H9 (cell line): ENCODE measurements at regions not wholly inside any gene's neighbourhood (a gene's known extent, or its start where the extent isn't known, plus 50 kb on each side); places are given as distances from the start of the nearest gene placed in this dataset.

Source experiments
- DNase-seq: peaks from one replicate; pipeline ENCODE4 v3.0.0-alpha.2; 2017
- H2AFZ ChIP-seq: one replicate; pipeline ENCODE4 v1.6.1; 2013; ENCODE audit warnings: mild to moderate bottlenecking, low read length, control low read depth, moderate library complexity
- H2AK5ac ChIP-seq: 2 replicates; pipeline ENCODE4 v1.6.1; 2013; ENCODE audit warnings: low read length, control low read depth, mixed read lengths; ENCODE audit not compliant: insufficient read length
- H2BK120ac ChIP-seq: one replicate; pipeline ENCODE4 v1.6.1; 2013; ENCODE audit warnings: low read depth, mild to moderate bottlenecking, low read length, control low read depth, inconsistent platforms; ENCODE audit not compliant: poor library complexity, severe bottlenecking
- H2BK12ac ChIP-seq: 2 replicates; pipeline ENCODE4 v1.6.1; 2013; ENCODE audit warnings: low read length, control low read depth, mixed read lengths, low read depth; ENCODE audit not compliant: insufficient read length
- H2BK15ac ChIP-seq: 2 replicates; pipeline ENCODE4 v1.6.1; 2013; ENCODE audit warnings: low read depth, low read length, control low read depth
- H2BK20ac ChIP-seq: one replicate; pipeline ENCODE4 v1.6.1; 2013; ENCODE audit warnings: low read depth, mild to moderate bottlenecking, low read length, control low read depth, inconsistent platforms; ENCODE audit not compliant: poor library complexity, severe bottlenecking
- H2BK5ac ChIP-seq: 2 replicates; pipeline ENCODE4 v1.6.1; 2013; ENCODE audit warnings: low read length, control low read depth, mixed read lengths; ENCODE audit not compliant: insufficient read length
- H3K14ac ChIP-seq: 2 replicates; pipeline ENCODE4 v1.6.1; 2013; ENCODE audit warnings: low read length, control low read depth; ENCODE audit not compliant: insufficient read depth
- H3K18ac ChIP-seq: 2 replicates; pipeline ENCODE4 v1.6.1; 2013; ENCODE audit warnings: low read depth, mild to moderate bottlenecking, mixed read lengths, low read length, control low read depth; ENCODE audit not compliant: insufficient read length
- H3K23ac ChIP-seq: 2 replicates; pipeline ENCODE4 v1.6.1; 2013; ENCODE audit warnings: low read length, control low read depth, mixed read lengths, low read depth; ENCODE audit not compliant: insufficient read length
- H3K23me2 ChIP-seq: 2 replicates; pipeline ENCODE4 v1.6.1; 2013; ENCODE audit warnings: low read depth, mild to moderate bottlenecking, mixed read lengths, low read length, control low read depth; ENCODE audit not compliant: insufficient read length, poor library complexity, severe bottlenecking
- H3K27ac ChIP-seq: 2 replicates; pipeline ENCODE4 v1.5.1; 2013; ENCODE audit warnings: low read length, control low read depth, mixed read lengths, low read depth; ENCODE audit not compliant: insufficient read length
- H3K27me3 ChIP-seq: 2 replicates; pipeline ENCODE4 v1.6.1; 2013; ENCODE audit warnings: low read length, control low read depth, inconsistent platforms; ENCODE audit not compliant: insufficient read depth
- H3K4ac ChIP-seq: 2 replicates; pipeline ENCODE4 v1.6.1; 2013; ENCODE audit warnings: low read depth, mild to moderate bottlenecking, control low read depth, inconsistent platforms, low read length, moderate library complexity
- H3K4me1 ChIP-seq: 2 replicates; pipeline ENCODE4 v1.6.1; 2013; ENCODE audit warnings: low read length, control low read depth, inconsistent platforms; ENCODE audit not compliant: insufficient read depth
- H3K4me2 ChIP-seq: 2 replicates; pipeline ENCODE4 v1.6.1; 2013; ENCODE audit warnings: low read length, control low read depth, mixed read lengths; ENCODE audit not compliant: insufficient read length, insufficient read depth
- H3K56ac ChIP-seq: 2 replicates; pipeline ENCODE4 v1.6.1; 2013; ENCODE audit warnings: low read depth, mild to moderate bottlenecking, mixed read lengths, low read length, control low read depth; ENCODE audit not compliant: insufficient read length
- H3K79me1 ChIP-seq: 2 replicates; pipeline ENCODE4 v1.6.1; 2013; ENCODE audit warnings: low read depth, mild to moderate bottlenecking, moderate library complexity, low read length, control low read depth, inconsistent platforms; ENCODE audit not compliant: insufficient read depth, poor library complexity, severe bottlenecking
- H3K79me2 ChIP-seq: 2 replicates; pipeline ENCODE4 v1.6.1; 2013; ENCODE audit warnings: low read length, control low read depth, inconsistent platforms; ENCODE audit not compliant: insufficient read depth
- H3K9ac ChIP-seq: 2 replicates; pipeline ENCODE4 v1.6.1; 2013; ENCODE audit warnings: low read length, control low read depth, mixed read lengths; ENCODE audit not compliant: insufficient read length; ENCODE audit errors: extremely low read depth
- H3K9me3 ChIP-seq: one replicate; pipeline ENCODE4 v1.6.1; 2013; ENCODE audit warnings: low read depth, low read length, inconsistent platforms; ENCODE audit not compliant: control insufficient read depth
- H3T11ph ChIP-seq: one replicate; pipeline ENCODE4 v1.6.1; 2013; ENCODE audit warnings: mild to moderate bottlenecking, low read length, control low read depth, inconsistent platforms
- H4K20me1 ChIP-seq: one replicate; pipeline ENCODE4 v1.6.1; 2013; ENCODE audit not compliant: control insufficient read depth, insufficient read length, insufficient read depth
- H4K5ac ChIP-seq: 2 replicates; pipeline ENCODE4 v1.6.1; 2013; ENCODE audit warnings: low read depth, mild to moderate bottlenecking, mixed read lengths, low read length, control low read depth; ENCODE audit not compliant: insufficient read length
- H4K8ac ChIP-seq: replicated peaks from 2 replicates; pipeline ENCODE4 v1.6.1; 2013; ENCODE audit warnings: low read length, control low read depth, mixed read lengths, low read depth; ENCODE audit not compliant: insufficient read length
- H4K91ac ChIP-seq: 2 replicates; pipeline ENCODE4 v1.6.1; 2013; ENCODE audit warnings: low read depth, mild to moderate bottlenecking, moderate library complexity, mixed read lengths, low read length, control low read depth; ENCODE audit not compliant: insufficient read length
- H3K27ac Mint-ChIP-seq, 3 experiments: 2 replicates in 2 of 3; 3 replicates in 1 of 3; pipeline ENCODE4 v1.8.0; 2020 to 2021; ENCODE audit warnings: mixed read lengths in 3 of 3, mild to moderate bottlenecking in 1 of 3, moderate library complexity in 1 of 3
- H3K27me3 Mint-ChIP-seq: 2 replicates; pipeline ENCODE4 v1.8.0; 2021; ENCODE audit warnings: low read depth, mild to moderate bottlenecking, moderate library complexity, mixed read lengths
- H3K36me3 Mint-ChIP-seq, 3 experiments: 2 replicates in 2 of 3; 3 replicates in 1 of 3; pipeline ENCODE4 v1.8.0; 2020 to 2021; ENCODE audit warnings: low read depth in 3 of 3, mixed read lengths in 3 of 3; ENCODE audit not compliant: insufficient read depth in 1 of 3
- H3K4me1 Mint-ChIP-seq, 2 experiments: 2 replicates each; pipeline ENCODE4 v1.8.0; 2020; ENCODE audit warnings: mixed read lengths in 2 of 2
- H3K4me3 Mint-ChIP-seq, 2 experiments: 2 replicates in 1 of 2; 3 replicates in 1 of 2; pipeline ENCODE4 v1.8.0; 2020 to 2021; ENCODE audit warnings: mild to moderate bottlenecking in 2 of 2, mixed read lengths in 2 of 2, moderate library complexity in 1 of 2
- H3K9me3 Mint-ChIP-seq, 2 experiments: 2 replicates in 1 of 2; 3 replicates in 1 of 2; pipeline ENCODE4 v1.8.0; 2020; ENCODE audit warnings: mild to moderate bottlenecking in 2 of 2, mixed read lengths in 2 of 2, moderate library complexity in 1 of 2
- CTCF ChIP-seq: fragments of 200-600 bp; sonication (generic); conservative IDR thresholded peaks from 3 replicates; pipeline ENCODE4 v1.8.0; 2021; ENCODE audit warnings: antibody characterized with exemption, mild to moderate bottlenecking
- WGBS: extraction: QIAGEN DNeasy Blood & Tissue Kit; methylation state at CpG from one replicate; pipeline ENCODE4 v1.1.7; 2013; ENCODE audit warnings: missing lambda C conversion rate, low lambda C conversion rate, mixed read lengths; ENCODE audit not compliant: insufficient read length; ENCODE audit errors: extremely low coverage; 5-methylcytosine and 5-hydroxymethylcytosine counted together

GRCh38 chr14:54221971-54222370 is 174.8 kb upstream of the CDKN3 start:
- H3K56ac ChIP-seq: no peak overlapping the region
- no peaks in the 10 kb centered on the region for H3K79me1 ChIP-seq
- no peaks in the 10 kb centered on the region for H4K20me1 ChIP-seq
- no peaks in the 10 kb centered on the region for H3K9me3 ChIP-seq
- H3K4me2 ChIP-seq: no peak overlapping the region
- Mint-ChIP-seq H3K9me3 (no peaks in the 10 kb centered on the region), H3K4me1 (peaks cover 39 to 40% of the 10 kb centered on the region in 2 experiments), H3K27me3 (peaks cover 27% of the 10 kb centered on the region), H3K27ac (no peak overlapping the region; a peak in 1 of 7 replicates), H3K36me3 (no peaks in the 10 kb centered on the region), H3K4me3 (peak overlapping the region in 1 of 2 experiments; percentile 51; a peak in 3 of 5 replicates)
- H4K91ac ChIP-seq: no peak overlapping the region
- peaks cover 24% of the 10 kb centered on the region; the same call in 1 of the 2 replicates for H3K27me3 ChIP-seq
- H2BK5ac ChIP-seq: no peak overlapping the region
- H3K4me1 ChIP-seq: no peaks in the 10 kb centered on the region; the same call in 1 of the 2 replicates
- no peak overlapping the region for H3K4ac ChIP-seq
- no peak overlapping the region for H3T11ph ChIP-seq
- no peak overlapping the region for H3K23ac ChIP-seq
- H4K5ac ChIP-seq: no peak overlapping the region
- no peak overlapping the region for H4K8ac ChIP-seq
- no peak overlapping the region for H2BK12ac ChIP-seq
- no peak overlapping the region for H3K9ac ChIP-seq
- no peak overlapping the region for H2BK20ac ChIP-seq
- no peak overlapping the region for H3K27ac ChIP-seq
- H3K14ac ChIP-seq: no peak overlapping the region
- H3K23me2 ChIP-seq: peaks cover 14% of the 10 kb centered on the region
- no peaks in the 10 kb centered on the region for H3K79me2 ChIP-seq
- no CpG with 5 or more reads among the region's 4 CpGs for WGBS
- H3K18ac ChIP-seq: no peak overlapping the region
- H2BK15ac ChIP-seq: no peak overlapping the region
- no peak overlapping the region for H2AK5ac ChIP-seq
- H2BK120ac ChIP-seq: no peak overlapping the region
- no peak overlapping the region for H2AFZ ChIP-seq
- DNase-seq: no peak
- TF ChIP-seq CTCF: 0 out of 3 replicates have a peak, but pooled peaks have one; percentile 18
